Lower leg skin (tissue), 3 donors: ENCODE measurements at regions not wholly inside any gene's neighbourhood (a gene's known extent, or its start where the extent isn't known, plus 50 kb on each side); places are given as distances from the start of the nearest gene placed in this dataset.
"Not testable (repeated sequence)": the region's sequence is repeated elsewhere in the genome, so short reads cannot be mapped to it uniquely, and the experiment has no call there.

Source experiments
- POLR2A ChIP-seq, 2 donors: fragments of 450-650 bp; IDR thresholded peaks; one replicate each; pipeline ENCODE4 v1.6.1; 2016 to 2017; ENCODE audit warnings: antibody characterized with exemption in 2 of 2, mild to moderate bottlenecking in 1 of 2, moderate library complexity in 1 of 2
- TF ChIP-seq, protein P1 (sequence below), 3 donors: fragments of 450-650 bp; IDR thresholded peaks; one replicate each; pipeline ENCODE4 v1.5.1; 2016; ENCODE audit warnings: antibody characterized with exemption in 3 of 3, mild to moderate bottlenecking in 3 of 3, moderate library complexity in 2 of 3

DNA sequence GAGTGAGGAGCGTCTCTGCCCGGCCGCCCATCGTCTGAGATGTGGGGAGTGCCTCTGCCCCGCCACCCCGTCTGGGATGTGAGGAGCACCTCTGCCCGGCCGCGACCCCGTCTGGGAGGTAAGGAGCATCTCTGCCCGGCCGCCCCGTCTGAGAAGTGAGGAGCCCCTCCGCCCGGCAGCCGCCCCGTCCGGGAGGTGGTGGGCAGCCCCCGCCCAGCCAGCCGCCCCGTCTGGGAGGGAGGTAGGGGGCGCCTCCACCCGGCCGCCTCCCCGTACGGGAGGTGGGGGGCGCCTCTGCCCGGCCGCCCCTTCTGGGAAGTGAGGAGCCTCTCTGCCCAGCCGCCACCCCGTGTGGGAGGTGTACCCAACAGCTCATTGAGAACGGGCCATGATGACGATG lies 1811.4 kb downstream of the EFNA5 start:
- TF ChIP-seq, protein P1, sequence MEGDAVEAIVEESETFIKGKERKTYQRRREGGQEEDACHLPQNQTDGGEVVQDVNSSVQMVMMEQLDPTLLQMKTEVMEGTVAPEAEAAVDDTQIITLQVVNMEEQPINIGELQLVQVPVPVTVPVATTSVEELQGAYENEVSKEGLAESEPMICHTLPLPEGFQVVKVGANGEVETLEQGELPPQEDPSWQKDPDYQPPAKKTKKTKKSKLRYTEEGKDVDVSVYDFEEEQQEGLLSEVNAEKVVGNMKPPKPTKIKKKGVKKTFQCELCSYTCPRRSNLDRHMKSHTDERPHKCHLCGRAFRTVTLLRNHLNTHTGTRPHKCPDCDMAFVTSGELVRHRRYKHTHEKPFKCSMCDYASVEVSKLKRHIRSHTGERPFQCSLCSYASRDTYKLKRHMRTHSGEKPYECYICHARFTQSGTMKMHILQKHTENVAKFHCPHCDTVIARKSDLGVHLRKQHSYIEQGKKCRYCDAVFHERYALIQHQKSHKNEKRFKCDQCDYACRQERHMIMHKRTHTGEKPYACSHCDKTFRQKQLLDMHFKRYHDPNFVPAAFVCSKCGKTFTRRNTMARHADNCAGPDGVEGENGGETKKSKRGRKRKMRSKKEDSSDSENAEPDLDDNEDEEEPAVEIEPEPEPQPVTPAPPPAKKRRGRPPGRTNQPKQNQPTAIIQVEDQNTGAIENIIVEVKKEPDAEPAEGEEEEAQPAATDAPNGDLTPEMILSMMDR (IDR thresholded peaks at IDR 0.05): not testable (repeated sequence)
- not testable (repeated sequence) for TF ChIP-seq POLR2A (IDR thresholded peaks at IDR 0.05)
